RWPE1 (cell line): ENCODE measurements at regions not wholly inside any gene's neighbourhood (a gene's known extent, or its start where the extent isn't known, plus 50 kb on each side); places are given as distances from the start of the nearest gene placed in this dataset.
"Not testable (repeated sequence)": the region's sequence is repeated elsewhere in the genome, so short reads cannot be mapped to it uniquely, and the experiment has no call there.

ENCODE experiments used
- CTCF ChIA-PET: fragments of 350-600 bp; sonication (Branson Sonifier 250); formaldehyde crosslinking; extraction: SDS; loops from one replicate; lab custom pipeline; 2021; lab: Yijun Ruan, JAX
- POLR2A ChIA-PET: fragments of 400-600 bp; formaldehyde crosslinking; extraction: SDS; loops from one replicate; lab custom pipeline; 2020; ENCODE audit warnings: antibody characterized with exemption; ENCODE audit not compliant: low non-redundant PET; lab: Yijun Ruan, JAX
- DNase-seq: peaks from one replicate; pipeline ENCODE4 v3.0.0; 2012; ENCODE audit warnings: low spot score
- H3K27ac ChIP-seq: fragments of 450-650 bp; 2 replicates; pipeline ENCODE4 v1.5.1; 2017
- TF ChIP-seq, protein P1 (sequence below): fragments of 450-650 bp; conservative IDR thresholded peaks from 2 replicates; pipeline ENCODE4 v1.5.1; 2017; ENCODE audit warnings: low read depth, mild to moderate bottlenecking

DNA sequence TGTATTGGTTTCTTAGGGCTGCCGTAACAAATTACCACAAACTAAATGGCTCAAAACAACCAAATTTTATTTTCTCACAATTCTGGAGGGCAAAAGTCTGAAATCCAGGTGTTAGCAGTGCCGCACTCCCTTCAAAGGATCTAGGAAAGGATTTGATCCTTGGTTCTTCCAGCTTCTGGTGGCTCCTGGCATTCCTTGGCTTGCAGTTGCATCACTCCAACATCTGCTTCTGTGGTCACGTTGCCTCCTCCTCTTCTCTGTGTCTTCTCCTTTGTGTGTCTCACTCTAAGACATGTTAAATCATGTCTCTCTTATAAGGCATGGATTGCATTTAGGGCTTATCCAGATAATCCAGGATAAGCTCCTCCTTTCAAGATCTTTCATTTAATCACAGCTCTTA is 262.2 kb downstream of the MEX3B start:
- POLR2A ChIA-PET, result no interaction called here
- DNase-seq, result no peak
- H3K27ac ChIP-seq, result no peak overlapping the region
- CTCF ChIA-PET, result interaction anchor here (0.7 kb wide), 1 partner anchor 565 kb away, joined by 4 read pairs; no protein-coding TSS in a partner anchor
- TF ChIP-seq, protein P1, sequence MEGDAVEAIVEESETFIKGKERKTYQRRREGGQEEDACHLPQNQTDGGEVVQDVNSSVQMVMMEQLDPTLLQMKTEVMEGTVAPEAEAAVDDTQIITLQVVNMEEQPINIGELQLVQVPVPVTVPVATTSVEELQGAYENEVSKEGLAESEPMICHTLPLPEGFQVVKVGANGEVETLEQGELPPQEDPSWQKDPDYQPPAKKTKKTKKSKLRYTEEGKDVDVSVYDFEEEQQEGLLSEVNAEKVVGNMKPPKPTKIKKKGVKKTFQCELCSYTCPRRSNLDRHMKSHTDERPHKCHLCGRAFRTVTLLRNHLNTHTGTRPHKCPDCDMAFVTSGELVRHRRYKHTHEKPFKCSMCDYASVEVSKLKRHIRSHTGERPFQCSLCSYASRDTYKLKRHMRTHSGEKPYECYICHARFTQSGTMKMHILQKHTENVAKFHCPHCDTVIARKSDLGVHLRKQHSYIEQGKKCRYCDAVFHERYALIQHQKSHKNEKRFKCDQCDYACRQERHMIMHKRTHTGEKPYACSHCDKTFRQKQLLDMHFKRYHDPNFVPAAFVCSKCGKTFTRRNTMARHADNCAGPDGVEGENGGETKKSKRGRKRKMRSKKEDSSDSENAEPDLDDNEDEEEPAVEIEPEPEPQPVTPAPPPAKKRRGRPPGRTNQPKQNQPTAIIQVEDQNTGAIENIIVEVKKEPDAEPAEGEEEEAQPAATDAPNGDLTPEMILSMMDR, result no peak

DNA sequence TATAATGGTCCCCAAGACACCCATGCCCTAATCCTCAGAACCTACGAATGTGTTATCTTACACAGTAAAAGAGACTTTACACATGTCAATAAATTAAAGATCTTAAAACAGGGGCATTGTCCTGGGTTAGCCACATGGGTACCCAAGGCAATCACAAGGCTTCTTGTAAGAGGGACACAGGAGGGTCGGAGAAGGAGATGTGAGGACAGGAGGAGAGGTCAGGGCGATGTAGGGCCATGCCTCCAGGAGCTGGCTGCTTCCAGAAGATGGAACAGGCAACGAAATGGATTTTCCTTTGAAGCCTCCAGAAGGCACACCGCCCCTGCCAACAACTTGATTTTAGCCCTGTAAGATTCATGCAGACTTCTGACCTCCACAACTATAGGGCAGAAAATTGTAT is 262.7 kb downstream of the MEX3B start:
- CTCF ChIA-PET, result no interaction called here
- no peak for DNase-seq
- POLR2A ChIA-PET, result no interaction called here
- H3K27ac ChIP-seq, result no peak overlapping the region
- TF ChIP-seq, protein P1, result no peak

DNA sequence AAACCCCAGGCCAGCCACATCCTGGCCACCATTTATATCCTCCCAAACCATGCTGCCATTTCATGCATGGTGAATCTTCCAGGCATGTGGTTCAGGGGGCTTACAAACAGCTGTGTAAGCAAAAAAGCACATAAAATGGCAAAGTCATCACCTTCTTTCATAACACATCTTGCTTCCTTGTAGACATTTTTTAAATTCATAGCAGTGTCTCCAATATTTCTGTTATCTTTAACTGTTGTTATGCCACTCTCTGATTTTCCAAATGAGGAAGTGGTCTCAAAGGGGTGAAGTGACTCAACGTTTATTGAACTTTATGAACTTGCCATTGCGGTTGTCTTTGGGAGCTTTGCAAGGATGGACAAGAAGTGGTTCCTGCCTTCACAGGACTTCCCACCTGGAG is 264.4 kb downstream of the MEX3B start:
- ChIA-PET POLR2A (no interaction called here), CTCF (no interaction called here)
- DNase-seq, result no peak
- TF ChIP-seq, protein P1, result no peak
- no peak overlapping the region for H3K27ac ChIP-seq

DNA sequence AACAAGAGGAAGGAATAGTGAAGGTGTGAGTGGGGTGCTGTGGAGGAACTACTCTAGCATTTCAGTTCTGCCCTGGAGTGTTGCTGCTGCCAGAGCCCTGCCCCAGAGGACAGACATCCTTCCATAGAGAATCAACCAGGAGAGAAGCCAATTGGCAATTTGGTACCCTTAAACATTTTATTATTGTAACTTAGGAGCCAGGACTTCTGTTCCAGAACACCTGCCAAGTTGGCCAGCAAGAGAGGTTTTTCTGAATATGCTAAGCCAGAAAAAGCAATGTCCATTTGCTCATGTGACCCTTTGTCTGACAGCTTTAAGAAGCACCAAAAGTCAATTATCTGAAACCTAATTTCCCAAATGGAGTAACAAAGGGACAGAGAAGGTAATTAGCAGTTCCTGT is 264.9 kb downstream of the MEX3B start:
- TF ChIP-seq, protein P1, result no peak
- no peak for DNase-seq
- CTCF ChIA-PET, result no interaction called here
- POLR2A ChIA-PET, result no interaction called here
- H3K27ac ChIP-seq, result no peak overlapping the region

DNA sequence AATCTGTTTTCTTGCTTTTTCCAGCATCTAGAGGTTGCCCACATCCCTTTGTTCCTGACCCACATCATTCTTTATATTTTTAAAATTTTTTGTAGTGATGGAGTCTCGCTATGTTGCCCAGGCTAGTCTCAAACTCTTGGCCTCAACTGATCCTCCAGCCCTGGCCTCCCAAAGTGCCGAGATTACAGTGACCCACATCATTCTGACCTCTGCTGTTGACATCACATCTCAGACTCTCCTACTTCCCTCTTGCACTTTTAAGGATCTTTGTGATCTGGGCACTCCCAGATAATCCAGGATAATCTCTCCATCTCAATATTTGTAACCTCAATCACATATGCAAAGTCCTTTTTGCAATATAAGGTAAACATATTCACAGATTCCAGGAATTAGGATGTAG is 266.6 kb downstream of the MEX3B start:
- H3K27ac ChIP-seq, result no peak overlapping the region
- TF ChIP-seq, protein P1, result no peak
- DNase-seq, result no peak
- ChIA-PET POLR2A (no interaction called here), CTCF (no interaction called here)

DNA sequence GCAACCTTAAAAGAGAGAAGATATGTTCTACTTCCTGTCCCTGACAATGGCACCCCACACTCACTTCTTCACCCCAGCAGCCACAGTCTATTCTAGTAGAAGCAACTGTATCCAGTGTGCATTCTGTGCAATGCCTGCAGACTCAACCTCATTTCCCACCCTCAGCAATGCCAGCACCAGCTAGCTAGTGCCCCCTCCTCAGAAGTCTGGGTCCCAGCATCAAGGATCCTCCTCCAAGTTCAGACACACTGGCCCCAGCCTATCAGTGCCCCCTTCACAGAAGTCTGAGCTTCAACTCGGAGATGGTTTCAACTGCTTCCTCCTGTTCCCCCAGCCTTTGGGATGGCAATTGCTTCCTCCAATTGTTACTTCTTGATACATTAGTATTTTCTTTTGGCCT is 268.3 kb downstream of the MEX3B start:
- TF ChIP-seq, protein P1, result no peak
- no peak for DNase-seq
- no peak overlapping the region for H3K27ac ChIP-seq
- ChIA-PET CTCF (no interaction called here), POLR2A (no interaction called here)

DNA sequence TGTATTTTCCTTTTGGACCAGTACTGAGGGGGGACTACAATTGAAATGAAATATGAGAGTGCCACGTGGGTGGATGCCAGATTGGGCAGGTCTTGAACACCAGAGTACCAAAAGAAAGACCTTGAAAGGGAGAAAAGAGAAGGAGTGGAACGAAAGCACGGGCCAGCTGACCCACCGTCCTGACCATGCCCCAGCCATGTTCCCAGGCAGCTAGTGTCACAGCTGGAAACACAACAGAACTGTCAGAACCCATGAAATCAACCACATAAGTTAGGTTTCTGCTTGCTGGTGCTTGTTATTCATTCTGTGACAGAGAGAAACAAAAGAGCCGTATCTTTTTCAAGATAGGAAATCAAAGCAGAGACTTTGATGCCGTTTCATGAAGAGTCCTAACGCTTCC is 268.8 kb downstream of the MEX3B start:
- TF ChIP-seq, protein P1, result no peak
- no peak overlapping the region for H3K27ac ChIP-seq
- DNase-seq, result no peak
- ChIA-PET POLR2A (no interaction called here), CTCF (no interaction called here)

DNA sequence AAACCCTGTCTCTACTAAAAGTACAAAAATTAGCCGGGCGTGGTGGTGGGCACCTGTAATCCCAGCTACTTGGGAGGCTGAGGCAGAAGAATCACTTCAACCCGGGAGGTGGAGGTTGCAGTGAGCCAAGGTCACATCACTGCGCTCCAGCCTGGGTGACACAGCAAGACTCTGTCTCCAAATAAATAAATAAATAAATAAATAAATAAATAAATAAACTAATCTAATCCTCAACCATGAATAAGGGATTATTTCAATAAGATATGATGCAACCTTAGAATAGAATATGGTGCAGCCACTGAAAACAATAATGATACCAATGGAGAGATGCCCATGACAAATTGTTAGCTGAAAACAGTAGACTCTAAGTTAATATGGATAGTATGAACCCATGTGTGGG is 270.0 kb downstream of the MEX3B start:
- POLR2A ChIA-PET, CTCF ChIA-PET, DNase-seq, H3K27ac ChIP-seq: not testable (repeated sequence)
